D341Med (cell line): ENCODE measurements at regions not wholly inside any gene's neighbourhood (a gene's known extent, or its start where the extent isn't known, plus 50 kb on each side); places are given as distances from the start of the nearest gene placed in this dataset.
"Not testable (repeated sequence)": the region's sequence is repeated elsewhere in the genome, so short reads cannot be mapped to it uniquely, and the experiment has no call there.

ENCODE experiments used
- DNase-seq: peaks from one replicate; pipeline ENCODE4 v3.0.0; 2012; ENCODE audit warnings: low spot score

- DNase-seq = no peak
Measured at GRCh38 chr6:94217836-94218235, 798.5 kb upstream of the EPHA7 start.

DNA sequence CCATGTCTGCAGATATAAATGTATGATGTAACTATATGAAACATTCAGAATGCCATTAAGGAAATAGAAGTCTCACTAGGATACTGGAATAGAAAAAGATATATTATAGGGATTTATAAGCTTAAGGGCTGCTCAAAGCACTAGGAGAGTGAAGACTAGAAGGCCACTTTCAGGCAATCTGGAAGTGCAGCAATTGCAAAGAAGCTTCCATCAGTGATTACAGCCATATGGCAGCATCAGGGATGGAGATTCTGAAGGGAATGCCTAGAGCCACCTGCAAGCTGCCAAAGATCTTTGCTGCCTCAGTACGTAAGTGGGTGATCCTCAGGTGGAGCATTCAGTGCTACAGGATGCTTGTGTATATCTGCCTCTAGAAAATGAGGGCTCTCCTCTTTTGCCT is 796.2 kb upstream of the EPHA7 start:
- peak; percentile 32 for DNase-seq

DNA sequence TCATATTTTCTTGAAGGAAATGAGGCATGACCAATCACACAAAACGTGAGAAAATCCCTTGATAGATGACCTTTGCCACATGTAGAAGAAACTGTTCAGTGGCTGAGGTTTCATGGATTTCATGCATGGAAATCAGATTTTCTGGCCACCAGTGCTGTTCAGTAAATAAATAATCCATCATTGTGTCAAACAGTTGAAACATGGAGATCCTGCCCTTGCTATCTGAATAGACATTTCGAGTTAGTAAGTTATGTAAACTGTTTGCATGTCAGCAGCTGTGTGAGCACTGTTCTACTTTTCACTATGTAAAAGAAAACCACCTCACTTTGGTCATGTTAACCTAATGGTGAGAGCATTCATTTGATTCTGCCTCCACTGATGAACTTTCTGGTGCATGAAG is 793.9 kb upstream of the EPHA7 start:
- no peak for DNase-seq

- peak; percentile 53 for DNase-seq
Measured at GRCh38 chr6:94196891-94197290, 777.5 kb upstream of the EPHA7 start.

- DNase-seq = no peak
Measured at GRCh38 chr6:94190030-94190429, 770.7 kb upstream of the EPHA7 start.

GRCh38 chr6:94184666-94185464 is 765.5 kb upstream of the EPHA7 start:
- DNase-seq = no peak

GRCh38 chr6:94177429-94177828 is 758.1 kb upstream of the EPHA7 start:
- no peak for DNase-seq

DNA sequence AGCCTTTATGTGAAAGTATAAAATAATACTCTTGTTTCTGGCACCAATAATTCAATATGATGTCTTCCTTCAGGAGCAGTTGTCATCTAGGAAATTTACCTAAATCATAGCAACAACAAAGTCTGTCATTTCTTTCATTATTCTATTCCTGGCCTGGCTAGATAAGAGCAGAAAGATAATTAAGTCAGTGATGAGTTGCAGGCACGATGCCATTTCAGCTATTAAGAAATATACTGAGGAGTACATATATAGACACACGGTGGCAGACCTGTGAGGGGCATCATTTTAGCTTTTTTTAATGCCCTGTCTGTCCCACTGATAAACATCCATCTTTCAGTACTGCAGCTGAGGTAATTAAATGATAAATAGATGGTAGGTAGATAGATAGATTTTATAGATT is 756.1 kb upstream of the EPHA7 start:
- DNase-seq = no peak

DNA sequence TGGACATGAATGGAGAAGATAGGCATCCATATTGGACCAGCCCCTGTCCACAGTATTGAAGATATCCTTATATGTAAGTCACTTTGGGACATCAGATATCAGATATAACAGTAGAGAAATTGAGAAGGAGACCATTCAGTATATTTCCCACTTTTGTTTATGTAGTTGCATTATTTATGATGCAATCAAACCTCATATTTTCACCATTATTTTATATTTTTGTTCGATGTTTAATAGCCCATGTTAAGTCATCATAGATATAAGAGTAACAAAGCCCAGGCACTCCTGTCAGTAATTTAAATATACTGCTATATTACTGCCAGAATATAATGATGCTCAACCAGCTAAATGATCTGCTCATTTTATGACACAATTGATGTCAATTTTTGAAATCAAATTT is 744.5 kb upstream of the EPHA7 start:
- DNase-seq = no peak

- DNase-seq = no peak
Measured at GRCh38 chr6:94150886-94151285, 731.5 kb upstream of the EPHA7 start.

DNA sequence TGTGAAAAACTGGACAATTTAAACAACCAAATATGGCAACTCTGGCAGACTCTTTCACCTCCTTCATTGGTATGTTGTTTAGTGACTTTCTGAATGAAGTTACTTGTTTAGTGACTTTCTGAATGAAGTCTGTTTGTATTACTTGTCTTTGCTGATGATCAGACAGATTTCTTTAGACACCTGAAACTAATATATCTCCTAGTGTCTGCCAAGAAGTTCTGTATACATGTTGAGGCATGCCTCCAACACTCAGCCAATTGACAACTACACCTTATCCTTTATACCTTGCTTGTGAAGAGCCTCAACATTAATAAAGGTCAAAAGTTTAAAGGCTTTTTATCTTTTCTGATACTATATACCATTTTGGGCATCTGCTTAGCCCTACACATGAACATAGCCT is 725.4 kb upstream of the EPHA7 start:
- no peak for DNase-seq

DNA sequence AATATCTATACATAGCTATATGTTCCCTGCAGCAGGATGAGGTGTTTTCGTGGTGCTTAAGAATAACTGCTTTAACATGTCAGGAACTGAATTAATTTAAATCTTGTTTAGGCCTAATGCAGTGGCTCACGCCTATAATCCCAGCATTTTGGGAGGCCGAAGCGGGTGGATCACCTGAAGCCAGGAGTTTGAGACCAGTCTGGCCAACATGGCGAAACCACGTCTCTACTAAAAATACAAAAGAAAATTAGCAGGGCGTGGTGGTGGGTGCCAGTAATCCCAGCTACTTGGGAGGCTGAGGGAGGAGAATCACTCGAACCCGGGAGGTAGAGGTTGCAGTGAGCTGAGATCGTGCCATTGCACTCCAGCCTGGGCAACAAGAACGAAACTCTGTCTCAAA is 717.8 kb upstream of the EPHA7 start:
- not testable (repeated sequence) for DNase-seq

- DNase-seq = no peak
Measured at GRCh38 chr6:94133106-94133505, 713.7 kb upstream of the EPHA7 start.

- no peak for DNase-seq
Measured at GRCh38 chr6:94131271-94131670, 711.9 kb upstream of the EPHA7 start.

DNA sequence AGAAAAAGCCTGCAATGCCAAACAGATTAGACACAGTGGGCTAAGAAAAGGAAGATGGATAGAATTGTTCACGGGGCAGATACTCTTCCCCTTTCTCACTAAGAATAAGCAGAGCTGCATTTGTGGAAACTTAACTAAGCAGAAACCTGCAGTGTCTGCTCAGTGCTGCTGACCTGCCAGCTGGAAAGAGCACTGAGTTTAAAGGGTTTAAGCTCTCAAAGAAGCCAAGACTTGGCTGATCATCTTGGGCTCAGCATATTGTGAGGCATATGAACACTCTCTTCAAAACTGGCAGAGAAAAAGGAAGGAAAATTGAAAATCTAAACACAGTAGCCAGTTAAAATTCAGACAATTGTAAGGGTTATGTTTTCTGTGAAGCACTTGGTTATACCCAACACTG is 711.1 kb upstream of the EPHA7 start:
- DNase-seq = no peak

DNA sequence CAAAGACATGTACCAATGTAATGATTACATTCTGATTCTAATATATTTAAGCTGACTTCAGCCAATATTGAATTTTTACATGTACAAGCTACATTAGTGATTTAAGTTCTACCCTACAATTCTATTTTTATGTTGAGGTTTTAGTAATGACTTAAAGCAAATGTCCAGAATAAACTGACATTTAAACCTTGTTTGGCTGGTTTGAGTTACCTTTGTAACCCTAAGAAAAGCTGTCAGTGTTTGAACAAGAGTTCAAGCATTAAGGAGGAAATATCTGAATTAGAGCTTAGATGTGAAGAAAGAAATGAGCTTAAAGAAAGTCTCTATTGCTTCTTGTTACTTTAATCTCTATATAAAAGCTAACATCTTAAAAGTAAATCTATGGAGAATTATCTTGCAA is 710.6 kb upstream of the EPHA7 start:
- DNase-seq = no peak

GRCh38 chr6:94127716-94128115 is 708.4 kb upstream of the EPHA7 start:
- DNase-seq = no peak

- DNase-seq = no peak
Measured at GRCh38 chr6:94124333-94124732, 705.0 kb upstream of the EPHA7 start.

GRCh38 chr6:94121094-94121493 is 701.7 kb upstream of the EPHA7 start:
- DNase-seq = no peak

DNA sequence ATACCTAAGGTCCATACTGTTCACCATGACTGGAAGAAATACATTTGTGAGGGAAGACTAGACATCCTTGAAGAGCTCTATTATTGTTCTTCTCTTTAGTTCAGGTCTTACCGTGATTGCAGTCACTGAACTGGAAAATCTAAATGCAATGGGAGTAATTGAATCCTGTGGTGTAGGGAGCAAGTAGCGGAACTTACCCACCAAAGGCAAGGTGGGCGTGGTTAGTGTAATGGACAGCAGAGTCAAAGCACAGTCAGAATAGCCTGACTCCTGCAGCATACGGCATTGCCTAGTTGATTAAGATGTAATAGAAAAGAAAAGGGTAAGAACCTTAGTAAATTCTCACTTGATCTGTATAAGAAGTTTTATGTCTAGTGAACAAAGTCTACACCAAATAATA is 679.7 kb upstream of the EPHA7 start:
- no peak for DNase-seq

GRCh38 chr6:94095961-94096360 is 676.6 kb upstream of the EPHA7 start:
- DNase-seq = no peak

DNA sequence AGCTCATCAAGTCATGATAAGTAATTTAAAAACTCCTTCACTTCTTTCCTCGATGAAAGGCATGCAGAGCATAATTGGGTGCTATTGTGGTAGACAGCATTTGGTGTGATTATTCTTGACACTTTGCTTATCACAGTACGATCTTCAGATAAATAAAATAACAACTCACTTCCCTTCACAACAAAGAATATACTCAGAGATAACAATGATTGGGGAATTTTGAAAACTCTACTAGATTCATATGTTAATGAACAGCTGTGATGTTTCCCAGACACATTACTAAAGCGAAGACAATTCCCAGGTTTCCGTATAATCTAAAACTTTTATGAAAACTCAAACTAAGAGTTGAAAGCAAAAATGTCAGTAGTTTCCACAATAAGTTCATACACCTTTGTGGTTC is 670.6 kb upstream of the EPHA7 start:
- DNase-seq = no peak

DNA sequence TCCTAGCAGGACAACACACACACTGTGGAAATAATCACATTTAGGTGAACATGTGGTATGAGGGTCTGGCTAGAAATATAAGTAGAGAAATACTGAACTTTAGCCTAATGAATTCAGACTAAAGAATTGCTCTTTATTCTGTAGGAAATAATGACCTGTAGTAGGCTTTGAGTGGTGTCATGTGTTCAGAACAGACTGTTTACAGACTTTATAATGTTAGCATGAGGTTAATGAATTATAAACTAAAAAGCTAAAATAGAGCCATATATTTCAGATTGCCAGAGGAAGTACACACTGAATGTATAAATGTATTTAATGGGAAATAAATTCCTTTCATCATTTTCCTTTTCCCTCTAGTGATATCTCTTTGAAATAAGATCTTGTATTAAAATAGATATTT is 669.5 kb upstream of the EPHA7 start:
- no peak for DNase-seq

- DNase-seq = no peak
Measured at GRCh38 chr6:94074764-94075163, 655.4 kb upstream of the EPHA7 start.
